Glutamatergic neuron (in vitro differentiated cells): ENCODE measurements at regions not wholly inside any gene's neighbourhood (a gene's known extent, or its start where the extent isn't known, plus 50 kb on each side); places are given as distances from the start of the nearest gene placed in this dataset.

Source experiments
- DNase-seq: peaks from one replicate; pipeline ENCODE4 v3.0.0; 2022
- H3K27ac Mint-ChIP-seq: one replicate; pipeline ENCODE4 v1.8.0; 2020; ENCODE audit warnings: mild to moderate bottlenecking, mixed read lengths, inconsistent platforms; ENCODE audit not compliant: unreplicated experiment
- H3K27me3 Mint-ChIP-seq: one replicate; pipeline ENCODE4 v1.8.0; 2020; ENCODE audit warnings: mild to moderate bottlenecking, moderate library complexity, mixed read lengths, inconsistent platforms; ENCODE audit not compliant: unreplicated experiment
- H3K36me3 Mint-ChIP-seq: one replicate; pipeline ENCODE4 v1.8.0; 2020; ENCODE audit warnings: mild to moderate bottlenecking, mixed read lengths, inconsistent platforms; ENCODE audit not compliant: unreplicated experiment
- H3K4me1 Mint-ChIP-seq: one replicate; pipeline ENCODE4 v1.8.0; 2020; ENCODE audit warnings: mild to moderate bottlenecking, low read depth, mixed read lengths, inconsistent platforms; ENCODE audit not compliant: unreplicated experiment
- H3K4me3 Mint-ChIP-seq: one replicate; pipeline ENCODE4 v1.8.0; 2020; ENCODE audit warnings: mild to moderate bottlenecking, mixed read lengths, inconsistent platforms; ENCODE audit not compliant: unreplicated experiment
- H3K9me3 Mint-ChIP-seq: one replicate; pipeline ENCODE4 v1.8.0; 2020; ENCODE audit warnings: mild to moderate bottlenecking, moderate library complexity, mixed read lengths, inconsistent platforms; ENCODE audit not compliant: unreplicated experiment
- TF ChIP-seq, protein P1 (sequence below): fragments of 200-600 bp; sonication (generic); IDR thresholded peaks from one replicate; pipeline ENCODE4 v1.5.0; 2021; ENCODE audit not compliant: partially characterized antibody, unreplicated experiment

DNA sequence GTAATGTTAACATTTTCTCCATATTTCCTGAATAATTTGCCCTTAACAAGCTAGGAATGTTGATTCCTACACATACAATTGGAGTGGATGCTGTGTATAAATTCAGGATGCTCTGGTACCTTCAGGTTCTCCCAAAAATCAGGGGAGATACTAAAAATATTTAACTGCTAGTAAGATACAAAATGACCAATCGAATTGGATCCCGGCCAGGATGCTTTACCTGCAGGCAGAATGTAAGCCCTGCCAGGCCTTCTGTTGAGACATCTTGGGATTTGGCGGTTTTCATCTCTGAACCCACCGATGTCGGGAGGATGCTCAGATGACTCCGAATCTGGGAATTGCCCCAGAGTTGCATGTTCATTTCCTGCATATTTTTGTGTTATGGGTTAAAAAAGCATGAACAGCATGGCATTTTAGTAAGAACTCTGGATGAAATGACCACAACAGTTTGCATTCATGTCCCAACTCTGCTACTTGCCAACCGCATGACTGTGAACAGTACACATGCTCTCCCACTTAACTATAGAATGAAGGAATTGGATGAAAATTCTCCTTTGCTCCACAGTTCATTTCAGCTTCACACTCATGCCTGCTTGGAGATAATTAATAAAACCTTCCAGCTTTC is 241.4 kb upstream of the TBL1XR1 start:
- TF ChIP-seq, protein P1, sequence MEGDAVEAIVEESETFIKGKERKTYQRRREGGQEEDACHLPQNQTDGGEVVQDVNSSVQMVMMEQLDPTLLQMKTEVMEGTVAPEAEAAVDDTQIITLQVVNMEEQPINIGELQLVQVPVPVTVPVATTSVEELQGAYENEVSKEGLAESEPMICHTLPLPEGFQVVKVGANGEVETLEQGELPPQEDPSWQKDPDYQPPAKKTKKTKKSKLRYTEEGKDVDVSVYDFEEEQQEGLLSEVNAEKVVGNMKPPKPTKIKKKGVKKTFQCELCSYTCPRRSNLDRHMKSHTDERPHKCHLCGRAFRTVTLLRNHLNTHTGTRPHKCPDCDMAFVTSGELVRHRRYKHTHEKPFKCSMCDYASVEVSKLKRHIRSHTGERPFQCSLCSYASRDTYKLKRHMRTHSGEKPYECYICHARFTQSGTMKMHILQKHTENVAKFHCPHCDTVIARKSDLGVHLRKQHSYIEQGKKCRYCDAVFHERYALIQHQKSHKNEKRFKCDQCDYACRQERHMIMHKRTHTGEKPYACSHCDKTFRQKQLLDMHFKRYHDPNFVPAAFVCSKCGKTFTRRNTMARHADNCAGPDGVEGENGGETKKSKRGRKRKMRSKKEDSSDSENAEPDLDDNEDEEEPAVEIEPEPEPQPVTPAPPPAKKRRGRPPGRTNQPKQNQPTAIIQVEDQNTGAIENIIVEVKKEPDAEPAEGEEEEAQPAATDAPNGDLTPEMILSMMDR, result no peak
- H3K4me3 Mint-ChIP-seq, result no peak overlapping the region
- peaks cover 5% of the 10 kb centered on the region for H3K27me3 Mint-ChIP-seq
- H3K9me3 Mint-ChIP-seq, result peaks cover 4% of the 10 kb centered on the region
- no peak overlapping the region for H3K27ac Mint-ChIP-seq
- peaks cover 22% of the 10 kb centered on the region for H3K4me1 Mint-ChIP-seq
- no peak for DNase-seq
- H3K36me3 Mint-ChIP-seq, result no peaks in the 10 kb centered on the region

DNA sequence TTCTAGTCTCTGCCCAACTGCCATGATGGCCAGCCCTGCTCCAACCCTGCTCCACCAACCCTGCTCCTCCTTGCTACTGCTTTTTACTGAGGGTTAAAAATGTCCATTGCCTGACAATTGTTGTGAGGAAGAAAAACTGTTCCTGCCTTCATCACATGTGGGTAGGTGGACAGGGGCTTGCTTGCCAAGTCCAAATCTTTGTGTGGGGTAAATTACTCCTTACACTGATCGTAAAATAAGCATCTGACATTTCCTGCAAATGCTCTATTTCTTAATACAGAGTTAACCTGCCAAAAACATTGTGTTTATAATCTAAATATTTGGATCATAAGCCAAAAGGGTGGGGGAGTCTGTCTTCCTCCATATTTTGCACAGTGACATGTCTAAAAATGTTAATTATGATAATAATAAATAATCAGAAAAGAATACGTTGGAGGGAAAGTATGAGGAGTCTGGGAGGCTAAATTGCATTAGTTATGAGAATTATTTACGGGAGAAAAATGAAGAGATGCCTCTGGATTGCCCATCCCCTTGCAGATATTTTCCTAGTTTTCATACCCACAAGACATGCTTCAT is 242.5 kb upstream of the TBL1XR1 start:
- Mint-ChIP-seq H3K9me3 (peaks cover 4% of the 10 kb centered on the region), H3K27ac (no peak overlapping the region), H3K4me1 (peaks cover 22% of the 10 kb centered on the region), H3K36me3 (no peaks in the 10 kb centered on the region), H3K27me3 (peaks cover 5% of the 10 kb centered on the region), H3K4me3 (no peak overlapping the region)
- TF ChIP-seq, protein P1, result no peak
- no peak for DNase-seq

DNA sequence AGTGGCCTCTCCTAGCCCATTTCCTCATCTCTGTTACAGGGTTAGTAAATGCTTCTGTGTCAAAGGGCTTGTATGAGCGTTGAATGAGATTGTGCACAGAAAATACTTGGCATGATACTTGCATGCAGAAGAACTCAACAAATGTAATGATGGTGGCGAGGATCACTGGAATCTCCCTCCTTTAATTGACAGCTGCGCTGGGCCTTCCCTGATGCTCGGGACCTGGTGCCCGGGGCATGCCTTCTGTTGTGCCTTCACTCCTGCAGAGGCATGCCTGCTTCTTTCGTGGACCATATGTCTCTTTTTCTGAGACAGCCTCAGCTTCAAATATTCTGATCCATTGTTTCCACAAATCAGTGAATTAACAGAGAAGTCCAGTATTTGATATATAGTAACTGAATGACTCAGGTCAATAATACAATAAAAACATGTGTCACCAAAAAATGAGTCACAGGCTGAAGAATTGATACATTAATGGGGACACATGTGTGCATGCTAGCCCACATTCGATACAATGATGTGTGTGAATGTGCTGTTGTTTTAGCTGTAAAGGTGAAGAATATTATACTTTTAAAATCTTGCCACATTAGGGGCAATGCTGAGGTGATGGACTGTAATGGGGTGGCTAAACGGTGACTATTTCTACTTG is 243.3 kb upstream of the TBL1XR1 start:
- Mint-ChIP-seq H3K27ac (peak overlapping the region; percentile 15), H3K36me3 (no peaks in the 10 kb centered on the region), H3K4me3 (no peak overlapping the region), H3K4me1 (peaks cover 22% of the 10 kb centered on the region), H3K9me3 (peaks cover 4% of the 10 kb centered on the region), H3K27me3 (peaks cover 5% of the 10 kb centered on the region)
- TF ChIP-seq, protein P1, result no peak
- no peak for DNase-seq

DNA sequence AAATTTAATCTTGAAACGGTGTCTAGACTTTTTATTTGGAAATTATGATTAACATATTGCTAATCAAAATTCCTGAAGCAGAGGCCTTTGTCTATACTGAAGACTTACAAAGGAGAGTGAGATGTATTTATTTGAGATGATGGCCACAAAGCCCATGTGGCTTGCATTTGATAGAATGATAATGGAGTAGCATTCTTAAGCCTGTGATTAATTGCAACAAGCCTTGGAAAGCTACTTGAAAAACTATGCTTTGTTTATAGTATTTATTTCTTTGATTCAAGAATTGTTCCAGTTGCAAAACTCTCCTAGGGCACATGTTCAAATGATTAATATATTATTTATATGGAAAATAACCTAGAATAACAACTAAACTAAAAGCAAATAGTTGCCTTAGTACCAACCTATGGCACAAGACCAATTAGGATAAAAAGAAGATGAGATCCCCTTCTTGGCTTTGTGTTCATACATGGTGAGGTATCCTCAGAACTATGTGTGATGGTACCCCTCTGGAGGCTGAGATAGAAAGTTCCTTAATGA is 244.1 kb upstream of the TBL1XR1 start:
- Mint-ChIP-seq H3K36me3 (no peaks in the 10 kb centered on the region), H3K4me3 (no peak overlapping the region), H3K27ac (no peak overlapping the region), H3K9me3 (peaks cover 4% of the 10 kb centered on the region), H3K27me3 (peaks cover 5% of the 10 kb centered on the region), H3K4me1 (peaks cover 22% of the 10 kb centered on the region)
- TF ChIP-seq, protein P1, result no peak
- DNase-seq, result no peak
